K562 (cell line): ENCODE measurements at regions not wholly inside any gene's neighbourhood (a gene's known extent, or its start where the extent isn't known, plus 50 kb on each side); places are given as distances from the start of the nearest gene placed in this dataset.

ENCODE experiments used
- ATAC-seq: fragments of 200-7000 bp; cut with Tn5 transposase; 3 replicates; pipeline ENCODE4 v1.9.1; 2020; ENCODE audit warnings: moderate library complexity
- BruUV-seq: library from RNA; stranded (reverse); fragments of 400-500 nt; replicated peaks from 2 replicates; lab custom pipeline; 2021; lab: Mats Ljungman, UMichigan
- CTCF ChIA-PET: fragments of 300-600 bp; formaldehyde crosslinking; extraction: SDS; loops from one replicate; lab custom pipeline; 2021; ENCODE audit warnings: low intra/inter-chr PET ratio; lab: Yijun Ruan, JAX
- POLR2A ChIA-PET: fragments of 300-600, 350-650 bp; sonication (Branson Sonifier 250); formaldehyde crosslinking; extraction: SDS; loops from one replicate; lab custom pipeline; 2021; ENCODE audit warnings: antibody characterized with exemption, inconsistent platforms; lab: Yijun Ruan, JAX
- DNase-seq, 4 experiments: peaks; one replicate each; pipeline versions ENCODE4 v3.0.0 to v3.0.0-alpha.2; 2011 to 2018; ENCODE audit warnings: low spot score in 3 of 4, mixed read lengths in 3 of 4; ENCODE audit errors: extremely low read depth in 1 of 4
- FAIRE-seq: peaks from 2 replicates; lab custom pipeline; 2011; peaks lifted over from hg19 to GRCh38; lab: Jason Lieb, UNC
- H2AFZ ChIP-seq: 2 replicates; pipeline ENCODE4 v1.6.0; 2011; ENCODE audit warnings: low read depth, low read length, control low read depth, inconsistent platforms
- H3K27ac ChIP-seq: fragments of 200-600 bp; 3 replicates; pipeline ENCODE4 v1.8.0; 2011; ENCODE audit warnings: low read depth, mild to moderate bottlenecking, control low read depth, inconsistent platforms, low read length, moderate library complexity, mixed read lengths; ENCODE audit errors: extremely low read depth
- H3K27me3 ChIP-seq, 2 experiments: fragments of 300-600 bp in 1 of 2; 2 replicates in 1 of 2; 3 replicates in 1 of 2; pipeline versions ENCODE4 v1.6.0 to v1.8.0; 2011; ENCODE audit warnings: inconsistent platforms in 2 of 2, low read length in 2 of 2, mild to moderate bottlenecking in 1 of 2, mixed read lengths in 1 of 2, moderate library complexity in 1 of 2; ENCODE audit not compliant: control insufficient read depth in 2 of 2, insufficient read depth in 2 of 2
- H3K36me3 ChIP-seq: fragments of 300-600 bp; 3 replicates; pipeline ENCODE4 v1.8.0; 2011; ENCODE audit warnings: mild to moderate bottlenecking, low read length, inconsistent platforms; ENCODE audit not compliant: control insufficient read depth, insufficient read depth
- H3K4me1 ChIP-seq, 2 experiments: fragments of 200-600 bp in 1 of 2; replicated peaks in 1 of 2; 2 replicates in 1 of 2; 3 replicates in 1 of 2; pipeline versions ENCODE4 v1.5.1 to v1.8.0; 2011; ENCODE audit warnings: inconsistent platforms in 2 of 2, low read length in 2 of 2, mild to moderate bottlenecking in 1 of 2, mixed read lengths in 1 of 2, moderate library complexity in 1 of 2; ENCODE audit not compliant: control insufficient read depth in 2 of 2, insufficient read depth in 2 of 2
- H3K4me2 ChIP-seq: 2 replicates; pipeline ENCODE4 v1.6.1; 2011; ENCODE audit warnings: low read length, control low read depth, inconsistent platforms, mixed read lengths; ENCODE audit not compliant: insufficient read depth
- H3K4me3 ChIP-seq: fragments of 200-600 bp; sonication (generic), shearing (Covaris generic); 2 replicates; pipeline ENCODE4 v1.5.1; 2016; ENCODE audit warnings: control low read depth, inconsistent platforms
- H3K79me2 ChIP-seq: fragments of 200-600 bp; 3 replicates; pipeline ENCODE4 v1.8.0; 2011; ENCODE audit warnings: low read length, inconsistent platforms; ENCODE audit not compliant: control insufficient read depth, insufficient read depth
- H3K9ac ChIP-seq, 2 experiments: 2 replicates each; pipeline versions ENCODE4 v1.6.0 to v1.6.1; 2011; ENCODE audit warnings: low read depth in 2 of 2, low read length in 2 of 2, control low read depth in 1 of 2, inconsistent platforms in 1 of 2, mild to moderate bottlenecking in 1 of 2, mixed read lengths in 1 of 2; ENCODE audit not compliant: insufficient read depth in 1 of 2
- H3K9me1 ChIP-seq: one replicate; pipeline ENCODE4 v1.6.0; 2011; ENCODE audit warnings: inconsistent platforms, mild to moderate bottlenecking, low read length, moderate library complexity; ENCODE audit not compliant: control insufficient read depth, insufficient read depth
- H3K9me3 ChIP-seq: replicated peaks from 2 replicates; pipeline ENCODE4 v1.5.1; 2011; ENCODE audit warnings: low read depth, low read length, inconsistent platforms; ENCODE audit not compliant: control insufficient read depth, insufficient read depth
- H4K20me1 ChIP-seq: replicated peaks from 2 replicates; pipeline ENCODE4 v1.6.1; 2011; ENCODE audit warnings: low read length, inconsistent platforms, mixed read lengths; ENCODE audit not compliant: control insufficient read depth, insufficient read depth
- ARHGAP35 ChIP-seq: fragments of 450-650 bp; IDR thresholded peaks from 2 replicates; pipeline ENCODE4 v1.6.1; 2018; ENCODE audit not compliant: partially characterized antibody
- CTCFL ChIP-seq: IDR thresholded peaks from 2 replicates; pipeline ENCODE4 v1.6.1; 2011; ENCODE audit warnings: borderline replicate concordance, low read depth, mild to moderate bottlenecking, moderate library complexity, low read length; ENCODE audit not compliant: insufficient read depth, poor library complexity, severe bottlenecking
- E2F3 ChIP-seq: fragments of 250-450 bp; sonication (Bioruptor Pico); IDR thresholded peaks from 2 replicates; pipeline ENCODE4 v1.4.0; 2020; ENCODE audit warnings: mild to moderate bottlenecking
- ESRRA ChIP-seq: fragments of 450-650 bp; IDR thresholded peaks from 2 replicates; pipeline ENCODE4 v1.6.1; 2014; ENCODE audit warnings: low read depth, mild to moderate bottlenecking, moderate library complexity, borderline replicate concordance
- MEF2A ChIP-seq: IDR thresholded peaks from 2 replicates; pipeline ENCODE4 v1.6.1; 2011; ENCODE audit warnings: low read depth, mild to moderate bottlenecking, low read length, moderate library complexity; ENCODE audit not compliant: control insufficient read depth
- MIER1 ChIP-seq: fragments of 450-650 bp; IDR thresholded peaks from 2 replicates; pipeline ENCODE4 v1.6.1; 2016; ENCODE audit warnings: antibody characterized with exemption, mild to moderate bottlenecking, low read depth
- POU5F1 ChIP-seq: fragments of 150-350 bp; IDR thresholded peaks from 2 replicates; pipeline ENCODE4 v1.6.1; 2014; ENCODE audit warnings: borderline replicate concordance, low read length, low read depth, mild to moderate bottlenecking; ENCODE audit not compliant: partially characterized antibody
- SMAD1 ChIP-seq: fragments of 150-350 bp; IDR thresholded peaks from 2 replicates; pipeline ENCODE4 v1.6.1; 2014; ENCODE audit warnings: low read length, low read depth; ENCODE audit not compliant: partially characterized antibody
- SMARCE1 ChIP-seq: fragments of 450-650 bp; IDR thresholded peaks from 2 replicates; pipeline ENCODE4 v1.7.1; 2016; ENCODE audit warnings: mild to moderate bottlenecking
- U2AF2 ChIP-seq: fragments of 200-400 bp; formaldehyde crosslinking; optimal IDR thresholded peaks from 2 replicates; pipeline ENCODE3; 2017; ENCODE audit warnings: low read depth, mild to moderate bottlenecking, low read length
- ZNF3 ChIP-seq: fragments of 250-450 bp; sonication (Bioruptor Pico); IDR thresholded peaks from 2 replicates; pipeline ENCODE4 v1.5.0; 2021; ENCODE audit warnings: mild to moderate bottlenecking, moderate library complexity
- ZNF780A ChIP-seq: fragments of 250-450 bp; sonication (Bioruptor Pico); IDR thresholded peaks from 2 replicates; pipeline ENCODE4 v1.5.0; 2021; ENCODE audit warnings: mild to moderate bottlenecking
- in situ Hi-C: fragments of 300-500 bp; cut with MboI; formaldehyde crosslinking; loops from 4 replicates; pipeline ENCODE4 v1.15.0; 2018; ENCODE audit warnings: inconsistent platforms, mixed read lengths
- intact Hi-C: fragments of 100-400 bp; cut with micrococcal nuclease; formaldehyde crosslinking; loops from 2 replicates; pipeline ENCODE4 v1.14.2; 2022
- TF ChIP-seq, protein P1 (sequence below), 3 experiments: IDR thresholded peaks in 2 of 3; conservative IDR thresholded peaks in 1 of 3; 2 replicates each; pipeline ENCODE4 v1.5.1; 2011 to 2012; ENCODE audit warnings: low read length in 3 of 3, mild to moderate bottlenecking in 3 of 3, control low read depth in 2 of 3, improper control_type of control experiment in 1 of 3, inconsistent platforms in 1 of 3, low read depth in 1 of 3, mixed read lengths in 1 of 3, moderate library complexity in 1 of 3; ENCODE audit not compliant: insufficient read depth in 2 of 3
- TF ChIP-seq, protein P2 (sequence below): fragments of 450-650 bp; IDR thresholded peaks from 2 replicates; pipeline ENCODE4 v1.7.1; 2018; ENCODE audit warnings: mild to moderate bottlenecking, low read depth; ENCODE audit not compliant: partially characterized antibody
- TF ChIP-seq, protein P3 (sequence below): fragments of 450-650 bp; IDR thresholded peaks from 2 replicates; pipeline ENCODE4 v1.6.1; 2016; ENCODE audit warnings: mild to moderate bottlenecking

DNA sequence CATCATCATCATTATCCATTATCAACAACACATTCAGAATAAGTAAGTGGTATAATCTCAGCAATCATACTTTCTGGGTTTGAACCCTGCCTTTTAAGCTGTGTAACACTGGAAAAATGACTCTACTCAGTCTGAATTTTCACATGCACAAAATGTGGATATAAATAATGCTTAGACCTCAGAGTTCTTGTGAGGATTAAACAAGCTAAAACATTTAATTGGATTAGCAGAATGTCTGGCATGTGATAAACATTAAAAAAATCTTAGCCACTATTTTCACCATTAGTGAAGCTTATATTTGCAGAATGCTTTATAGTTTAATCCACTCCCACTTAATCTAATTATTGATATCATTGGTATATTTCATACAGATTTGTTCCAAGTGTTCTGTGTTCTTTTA lies 412.3 kb downstream of the RFC3 start:
- ChIA-PET POLR2A (no interaction called here), CTCF (no interaction called here)
- no peak overlapping the region for H3K4me2 ChIP-seq
- no peaks in the 10 kb centered on the region for H3K27me3 ChIP-seq
- DNase-seq (no peak), FAIRE-seq (no peak), ATAC-seq (no peak)
- in situ Hi-C loops = no loop called here
- no peaks in the 10 kb centered on the region for H3K79me2 ChIP-seq
- no peaks in the 10 kb centered on the region for H3K36me3 ChIP-seq
- no peaks in the 10 kb centered on the region for H4K20me1 ChIP-seq
- no peak overlapping the region for H3K9ac ChIP-seq
- no peaks in the 10 kb centered on the region for H3K4me1 ChIP-seq
- no peak overlapping the region for H3K4me3 ChIP-seq
- H3K27ac ChIP-seq = no peak overlapping the region
- no peaks in the 10 kb centered on the region for H3K9me1 ChIP-seq
- BruUV-seq = no TSS peak
- H2AFZ ChIP-seq = no peak overlapping the region
- no peaks in the 10 kb centered on the region for H3K9me3 ChIP-seq
- intact Hi-C loops = no loop called here
- TF ChIP-seq E2F3 (CRISPR knock-in tag) (no peak), SMARCE1 (no peak), MEF2A (no peak), MIER1 (no peak), ZNF3 (no peak), POU5F1 (no peak), CTCFL (no peak), ARHGAP35 (no peak), SMAD1 (no peak), ZNF780A (CRISPR knock-in tag) (no peak), ESRRA (no peak), U2AF2 (no peak)
- TF ChIP-seq, protein P1, sequence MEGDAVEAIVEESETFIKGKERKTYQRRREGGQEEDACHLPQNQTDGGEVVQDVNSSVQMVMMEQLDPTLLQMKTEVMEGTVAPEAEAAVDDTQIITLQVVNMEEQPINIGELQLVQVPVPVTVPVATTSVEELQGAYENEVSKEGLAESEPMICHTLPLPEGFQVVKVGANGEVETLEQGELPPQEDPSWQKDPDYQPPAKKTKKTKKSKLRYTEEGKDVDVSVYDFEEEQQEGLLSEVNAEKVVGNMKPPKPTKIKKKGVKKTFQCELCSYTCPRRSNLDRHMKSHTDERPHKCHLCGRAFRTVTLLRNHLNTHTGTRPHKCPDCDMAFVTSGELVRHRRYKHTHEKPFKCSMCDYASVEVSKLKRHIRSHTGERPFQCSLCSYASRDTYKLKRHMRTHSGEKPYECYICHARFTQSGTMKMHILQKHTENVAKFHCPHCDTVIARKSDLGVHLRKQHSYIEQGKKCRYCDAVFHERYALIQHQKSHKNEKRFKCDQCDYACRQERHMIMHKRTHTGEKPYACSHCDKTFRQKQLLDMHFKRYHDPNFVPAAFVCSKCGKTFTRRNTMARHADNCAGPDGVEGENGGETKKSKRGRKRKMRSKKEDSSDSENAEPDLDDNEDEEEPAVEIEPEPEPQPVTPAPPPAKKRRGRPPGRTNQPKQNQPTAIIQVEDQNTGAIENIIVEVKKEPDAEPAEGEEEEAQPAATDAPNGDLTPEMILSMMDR (IDR thresholded peaks at IDR 0.05 in 2 of 3, conservative IDR thresholded peaks at IDR 0.05 in 1 of 3; ENCODE audit: insufficient read depth in 2 of 3, low read depth in 1 of 3, low read length in 3 of 3) = no peak
- TF ChIP-seq, protein P2, sequence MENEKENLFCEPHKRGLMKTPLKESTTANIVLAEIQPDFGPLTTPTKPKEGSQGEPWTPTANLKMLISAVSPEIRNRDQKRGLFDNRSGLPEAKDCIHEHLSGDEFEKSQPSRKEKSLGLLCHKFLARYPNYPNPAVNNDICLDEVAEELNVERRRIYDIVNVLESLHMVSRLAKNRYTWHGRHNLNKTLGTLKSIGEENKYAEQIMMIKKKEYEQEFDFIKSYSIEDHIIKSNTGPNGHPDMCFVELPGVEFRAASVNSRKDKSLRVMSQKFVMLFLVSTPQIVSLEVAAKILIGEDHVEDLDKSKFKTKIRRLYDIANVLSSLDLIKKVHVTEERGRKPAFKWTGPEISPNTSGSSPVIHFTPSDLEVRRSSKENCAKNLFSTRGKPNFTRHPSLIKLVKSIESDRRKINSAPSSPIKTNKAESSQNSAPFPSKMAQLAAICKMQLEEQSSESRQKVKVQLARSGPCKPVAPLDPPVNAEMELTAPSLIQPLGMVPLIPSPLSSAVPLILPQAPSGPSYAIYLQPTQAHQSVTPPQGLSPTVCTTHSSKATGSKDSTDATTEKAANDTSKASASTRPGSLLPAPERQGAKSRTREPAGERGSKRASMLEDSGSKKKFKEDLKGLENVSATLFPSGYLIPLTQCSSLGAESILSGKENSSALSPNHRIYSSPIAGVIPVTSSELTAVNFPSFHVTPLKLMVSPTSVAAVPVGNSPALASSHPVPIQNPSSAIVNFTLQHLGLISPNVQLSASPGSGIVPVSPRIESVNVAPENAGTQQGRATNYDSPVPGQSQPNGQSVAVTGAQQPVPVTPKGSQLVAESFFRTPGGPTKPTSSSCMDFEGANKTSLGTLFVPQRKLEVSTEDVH = no peak
- TF ChIP-seq, protein P3, sequence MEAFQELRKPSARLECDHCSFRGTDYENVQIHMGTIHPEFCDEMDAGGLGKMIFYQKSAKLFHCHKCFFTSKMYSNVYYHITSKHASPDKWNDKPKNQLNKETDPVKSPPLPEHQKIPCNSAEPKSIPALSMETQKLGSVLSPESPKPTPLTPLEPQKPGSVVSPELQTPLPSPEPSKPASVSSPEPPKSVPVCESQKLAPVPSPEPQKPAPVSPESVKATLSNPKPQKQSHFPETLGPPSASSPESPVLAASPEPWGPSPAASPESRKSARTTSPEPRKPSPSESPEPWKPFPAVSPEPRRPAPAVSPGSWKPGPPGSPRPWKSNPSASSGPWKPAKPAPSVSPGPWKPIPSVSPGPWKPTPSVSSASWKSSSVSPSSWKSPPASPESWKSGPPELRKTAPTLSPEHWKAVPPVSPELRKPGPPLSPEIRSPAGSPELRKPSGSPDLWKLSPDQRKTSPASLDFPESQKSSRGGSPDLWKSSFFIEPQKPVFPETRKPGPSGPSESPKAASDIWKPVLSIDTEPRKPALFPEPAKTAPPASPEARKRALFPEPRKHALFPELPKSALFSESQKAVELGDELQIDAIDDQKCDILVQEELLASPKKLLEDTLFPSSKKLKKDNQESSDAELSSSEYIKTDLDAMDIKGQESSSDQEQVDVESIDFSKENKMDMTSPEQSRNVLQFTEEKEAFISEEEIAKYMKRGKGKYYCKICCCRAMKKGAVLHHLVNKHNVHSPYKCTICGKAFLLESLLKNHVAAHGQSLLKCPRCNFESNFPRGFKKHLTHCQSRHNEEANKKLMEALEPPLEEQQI = no peak
